T-helper 2 cell treated with Interferon-gamma antibody and Interleukin-4, amounts not matched to agents 5 μg/mL and 100 μg/mL, for 36 hours (primary cell): ENCODE measurements at regions not wholly inside any gene's neighbourhood (a gene's known extent, or its start where the extent isn't known, plus 50 kb on each side); places are given as distances from the start of the nearest gene placed in this dataset.

Experiments used
- DNase-seq: peaks from one replicate; pipeline ENCODE4 v3.0.0; 2021; ENCODE audit warnings: low spot score
- H3K27ac Mint-ChIP-seq: one replicate; pipeline ENCODE4 v1.8.0; 2021; ENCODE audit warnings: mild to moderate bottlenecking, mixed read lengths
- H3K27me3 Mint-ChIP-seq: one replicate; pipeline ENCODE4 v1.8.0; 2021; ENCODE audit warnings: low read depth, mixed read lengths
- H3K36me3 Mint-ChIP-seq: one replicate; pipeline ENCODE4 v1.8.0; 2021; ENCODE audit warnings: low read depth, mixed read lengths
- H3K4me1 Mint-ChIP-seq: one replicate; pipeline ENCODE4 v1.8.0; 2021; ENCODE audit warnings: low read depth, mixed read lengths
- H3K4me3 Mint-ChIP-seq: one replicate; pipeline ENCODE4 v1.8.0; 2022; ENCODE audit warnings: mild to moderate bottlenecking, moderate library complexity, mixed read lengths
- H3K9me3 Mint-ChIP-seq: one replicate; pipeline ENCODE4 v1.8.0; 2021; ENCODE audit warnings: mixed read lengths

DNA sequence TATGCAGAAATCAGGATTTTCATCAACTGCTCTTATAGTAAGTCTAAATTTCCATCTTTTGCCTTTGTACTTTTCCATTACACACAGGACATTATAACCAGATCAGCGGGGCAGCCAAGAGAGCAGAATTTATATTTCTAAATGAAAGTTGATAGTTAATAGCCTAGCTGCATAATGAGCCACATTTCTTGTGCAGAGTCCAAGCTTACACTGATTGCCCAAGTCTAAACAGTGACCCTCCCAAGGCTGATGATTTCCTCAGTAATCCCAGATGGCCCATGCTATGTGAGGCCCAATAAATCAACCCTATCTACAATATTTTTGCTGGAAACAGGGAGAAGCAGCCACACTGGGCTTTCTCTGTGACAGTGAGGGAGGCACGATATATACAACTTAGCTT lies 475.8 kb upstream of the KCNMB2 start:
- H3K9me3 Mint-ChIP-seq = no peaks in the 10 kb centered on the region
- no peaks in the 10 kb centered on the region for H3K27me3 Mint-ChIP-seq
- H3K27ac Mint-ChIP-seq = no peak overlapping the region
- H3K4me3 Mint-ChIP-seq = no peak overlapping the region
- no peaks in the 10 kb centered on the region for H3K36me3 Mint-ChIP-seq
- no peak for DNase-seq
- no peaks in the 10 kb centered on the region for H3K4me1 Mint-ChIP-seq

DNA sequence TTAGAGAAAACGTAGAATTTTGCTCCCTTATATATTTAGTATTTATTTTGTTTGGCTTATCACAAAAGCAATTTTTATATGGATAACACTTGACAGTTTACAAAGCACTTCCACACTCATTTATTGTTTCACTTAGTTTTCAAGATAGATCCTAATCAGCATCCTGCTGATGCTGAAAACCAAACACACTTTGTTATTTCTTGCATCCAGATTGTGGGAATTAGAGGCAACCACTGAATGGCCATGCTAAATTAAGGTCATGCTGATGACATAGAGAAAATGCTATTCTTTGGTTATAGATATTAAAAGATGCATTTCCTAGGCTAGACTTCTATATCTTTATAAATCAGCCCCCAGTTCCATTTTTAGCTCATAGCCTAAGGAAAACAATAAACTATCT lies 474.1 kb upstream of the KCNMB2 start:
- H3K9me3 Mint-ChIP-seq = no peaks in the 10 kb centered on the region
- no peaks in the 10 kb centered on the region for H3K27me3 Mint-ChIP-seq
- DNase-seq = no peak
- no peaks in the 10 kb centered on the region for H3K36me3 Mint-ChIP-seq
- H3K4me1 Mint-ChIP-seq = no peaks in the 10 kb centered on the region
- no peak overlapping the region for H3K4me3 Mint-ChIP-seq
- H3K27ac Mint-ChIP-seq = no peak overlapping the region

DNA sequence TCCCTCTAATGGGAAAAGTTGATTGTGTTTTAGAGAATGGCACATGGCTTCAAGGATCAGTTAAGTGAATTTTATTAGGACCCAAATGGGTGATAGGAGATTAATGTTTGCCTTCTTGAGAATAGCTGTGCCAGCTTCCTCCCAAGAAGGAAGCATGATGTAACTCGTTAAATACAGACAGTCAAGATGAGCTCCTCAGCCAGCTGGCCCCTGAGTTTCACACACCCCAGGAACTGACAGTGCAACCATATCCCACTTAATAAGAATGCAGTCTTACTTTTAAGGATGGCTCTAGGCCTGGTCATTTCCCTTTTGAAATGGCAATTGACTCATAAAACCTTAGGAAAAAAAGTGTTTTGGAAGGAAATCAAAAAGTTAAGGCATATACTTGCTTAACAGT lies 472.8 kb upstream of the KCNMB2 start:
- Mint-ChIP-seq H3K36me3 (no peaks in the 10 kb centered on the region), H3K27me3 (no peaks in the 10 kb centered on the region), H3K4me3 (no peak overlapping the region), H3K9me3 (no peaks in the 10 kb centered on the region), H3K4me1 (no peaks in the 10 kb centered on the region), H3K27ac (no peak overlapping the region)
- DNase-seq = no peak

DNA sequence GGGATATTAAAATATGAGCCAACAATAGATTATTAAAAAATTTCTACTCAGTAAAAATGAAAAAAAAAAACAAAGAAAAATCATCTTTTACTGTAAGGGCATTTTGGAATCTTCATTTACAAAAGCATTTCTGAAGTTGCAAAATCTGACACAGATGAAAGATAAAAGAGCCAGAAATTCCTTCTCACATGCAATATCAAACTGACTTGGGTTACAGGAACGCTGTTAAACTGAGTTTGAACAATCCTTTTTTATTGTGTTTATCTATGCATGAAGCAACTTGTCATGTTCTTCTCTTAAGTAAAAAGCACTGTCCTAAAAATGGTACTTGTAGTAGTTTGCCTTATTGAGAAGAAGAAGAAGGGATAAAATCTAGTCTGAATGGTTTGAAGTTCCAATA lies 468.5 kb upstream of the KCNMB2 start:
- Mint-ChIP-seq H3K27me3 (no peaks in the 10 kb centered on the region), H3K9me3 (no peaks in the 10 kb centered on the region), H3K4me1 (no peaks in the 10 kb centered on the region), H3K36me3 (no peaks in the 10 kb centered on the region), H3K27ac (no peak overlapping the region), H3K4me3 (no peak overlapping the region)
- DNase-seq = no peak

DNA sequence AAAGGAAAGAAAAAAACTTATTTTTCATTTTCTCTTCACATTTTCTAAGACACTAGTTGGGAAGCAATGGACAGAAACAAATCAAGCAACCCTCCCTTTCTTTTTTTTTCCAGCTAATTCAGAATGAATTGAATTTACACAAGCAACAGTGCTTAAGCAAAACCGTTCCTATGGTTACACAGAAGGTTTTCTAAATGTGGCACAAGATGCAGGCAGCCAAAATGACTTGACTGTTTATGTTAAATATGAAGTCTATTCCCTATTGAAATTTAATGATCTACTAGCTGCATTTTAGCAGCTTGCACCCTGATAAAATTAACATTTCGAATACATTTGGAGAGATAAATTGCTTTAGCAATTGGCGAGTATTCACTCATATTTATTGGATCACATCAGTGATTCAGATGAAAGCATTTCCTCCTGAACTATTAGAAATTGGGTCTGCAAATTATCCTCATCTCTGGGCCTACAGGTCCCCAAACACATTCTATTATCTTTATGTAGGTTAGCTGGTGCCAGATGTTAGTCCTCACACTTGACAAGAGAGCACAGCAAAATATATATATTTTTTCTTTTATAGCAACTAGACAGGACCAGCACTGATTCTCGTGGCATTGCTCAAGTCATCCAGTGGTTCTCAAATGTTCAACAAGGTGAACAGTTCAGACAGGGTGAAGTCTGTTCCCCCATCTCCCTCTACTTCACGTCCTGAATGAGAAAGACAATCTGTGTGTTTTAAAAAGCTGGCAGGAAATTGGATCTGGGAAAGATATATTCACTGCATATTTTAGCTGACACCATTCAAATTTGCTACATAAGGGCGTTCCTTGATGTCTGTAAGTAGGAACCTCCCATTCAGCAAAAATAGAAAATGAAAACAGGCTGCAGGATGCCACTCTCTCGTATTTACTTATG lies 463.6 kb upstream of the KCNMB2 start:
- Mint-ChIP-seq H3K4me1 (peaks cover 4% of the 10 kb centered on the region), H3K27ac (no peak overlapping the region), H3K36me3 (no peaks in the 10 kb centered on the region), H3K4me3 (no peak overlapping the region), H3K27me3 (no peaks in the 10 kb centered on the region), H3K9me3 (no peaks in the 10 kb centered on the region)
- no peak for DNase-seq

DNA sequence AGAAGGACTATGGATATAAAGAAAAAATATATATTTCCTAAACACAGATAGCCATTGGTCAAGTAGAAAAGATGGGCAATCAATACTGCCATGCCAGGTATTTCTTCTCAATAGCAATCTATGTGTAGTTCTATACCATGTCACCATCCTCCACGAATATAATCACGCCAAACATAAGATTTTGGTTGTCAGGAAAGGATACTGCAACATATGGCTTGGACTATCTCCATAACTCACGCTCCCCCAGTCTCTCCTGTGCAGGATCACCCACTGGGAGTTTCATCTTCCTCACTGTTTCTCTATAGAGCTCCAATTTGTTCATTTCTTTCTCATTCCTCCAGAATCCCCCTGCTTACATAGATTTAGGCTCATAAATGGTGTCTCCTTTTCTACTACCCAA lies 462.9 kb upstream of the KCNMB2 start:
- DNase-seq = no peak
- Mint-ChIP-seq H3K36me3 (no peaks in the 10 kb centered on the region), H3K27ac (no peak overlapping the region), H3K4me1 (peaks cover 4% of the 10 kb centered on the region), H3K27me3 (no peaks in the 10 kb centered on the region), H3K9me3 (no peaks in the 10 kb centered on the region), H3K4me3 (no peak overlapping the region)

DNA sequence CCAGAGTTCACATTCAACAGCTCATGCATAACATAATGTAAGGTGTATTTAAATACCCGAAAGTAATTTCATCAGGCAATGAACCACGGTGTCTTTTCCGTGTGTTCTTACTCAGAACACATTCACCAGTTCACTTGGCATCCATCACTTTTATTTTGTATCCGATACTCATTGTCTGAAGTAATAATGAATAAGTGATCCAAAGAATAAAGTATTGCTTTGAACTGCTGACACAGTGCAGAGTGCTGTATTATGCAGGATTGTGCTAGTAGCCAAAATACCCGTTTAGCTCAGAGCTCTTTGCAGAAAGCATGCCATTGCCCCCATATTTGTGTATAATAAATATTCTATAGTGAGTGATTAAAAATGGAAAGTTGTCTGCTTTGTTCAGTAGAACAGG lies 460.9 kb upstream of the KCNMB2 start:
- H3K9me3 Mint-ChIP-seq = no peaks in the 10 kb centered on the region

DNA sequence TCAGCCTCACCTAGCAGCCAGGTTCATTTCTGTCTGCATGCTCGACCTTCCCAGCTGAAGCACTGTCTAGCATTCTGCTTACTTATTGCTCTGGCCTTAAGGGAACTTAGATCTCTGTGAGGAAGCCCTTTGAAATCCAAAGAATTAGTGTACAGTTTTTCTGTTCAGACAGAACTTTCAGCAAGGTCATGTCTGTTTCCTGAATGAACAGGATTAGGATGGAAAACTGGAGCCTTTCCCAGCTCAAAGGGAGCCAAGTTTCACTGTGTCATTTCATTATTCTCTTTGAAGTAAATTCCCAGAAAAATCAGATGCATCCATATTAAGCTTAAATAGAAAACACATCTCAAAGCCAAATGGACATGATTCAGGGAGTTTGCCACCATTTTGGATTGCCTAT lies 457.3 kb upstream of the KCNMB2 start:
- H3K9me3 Mint-ChIP-seq = no peaks in the 10 kb centered on the region
- peaks cover 5% of the 10 kb centered on the region for H3K4me1 Mint-ChIP-seq
- no peak overlapping the region for H3K27ac Mint-ChIP-seq
- H3K27me3 Mint-ChIP-seq = no peaks in the 10 kb centered on the region
- H3K4me3 Mint-ChIP-seq = no peak overlapping the region
- no peaks in the 10 kb centered on the region for H3K36me3 Mint-ChIP-seq
- DNase-seq = no peak

More for the DNA sequence above, 460.9 kb upstream of the KCNMB2 start:
- H3K27ac Mint-ChIP-seq = no peak overlapping the region
- H3K36me3 Mint-ChIP-seq = no peaks in the 10 kb centered on the region
- H3K27me3 Mint-ChIP-seq = no peaks in the 10 kb centered on the region
- H3K4me1 Mint-ChIP-seq = peaks cover 5% of the 10 kb centered on the region
- no peak overlapping the region for H3K4me3 Mint-ChIP-seq
- DNase-seq = no peak

DNA sequence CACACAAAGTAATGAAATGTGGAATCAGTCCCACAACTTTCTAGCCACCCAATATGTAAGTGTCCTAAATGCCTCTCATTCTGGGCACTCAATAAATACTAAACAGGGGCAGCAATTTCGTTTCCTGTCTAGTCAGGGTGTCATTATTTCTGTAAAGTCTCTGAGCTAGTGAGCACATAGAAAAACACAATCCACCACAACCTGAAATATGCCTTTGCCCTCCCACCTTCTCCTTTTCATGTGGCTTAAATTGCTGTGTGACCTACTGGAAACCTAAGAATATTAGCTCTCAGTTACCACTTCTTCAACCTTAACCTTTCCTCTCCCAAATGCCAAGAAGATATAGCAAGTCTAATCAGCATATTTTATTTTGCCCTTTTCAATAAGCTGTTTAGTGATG lies 456.3 kb upstream of the KCNMB2 start:
- H3K27ac Mint-ChIP-seq = no peak overlapping the region
- no peak overlapping the region for H3K4me3 Mint-ChIP-seq
- H3K27me3 Mint-ChIP-seq = no peaks in the 10 kb centered on the region
- H3K9me3 Mint-ChIP-seq = no peaks in the 10 kb centered on the region
- H3K4me1 Mint-ChIP-seq = peaks cover 14% of the 10 kb centered on the region
- no peak for DNase-seq
- H3K36me3 Mint-ChIP-seq = no peaks in the 10 kb centered on the region

DNA sequence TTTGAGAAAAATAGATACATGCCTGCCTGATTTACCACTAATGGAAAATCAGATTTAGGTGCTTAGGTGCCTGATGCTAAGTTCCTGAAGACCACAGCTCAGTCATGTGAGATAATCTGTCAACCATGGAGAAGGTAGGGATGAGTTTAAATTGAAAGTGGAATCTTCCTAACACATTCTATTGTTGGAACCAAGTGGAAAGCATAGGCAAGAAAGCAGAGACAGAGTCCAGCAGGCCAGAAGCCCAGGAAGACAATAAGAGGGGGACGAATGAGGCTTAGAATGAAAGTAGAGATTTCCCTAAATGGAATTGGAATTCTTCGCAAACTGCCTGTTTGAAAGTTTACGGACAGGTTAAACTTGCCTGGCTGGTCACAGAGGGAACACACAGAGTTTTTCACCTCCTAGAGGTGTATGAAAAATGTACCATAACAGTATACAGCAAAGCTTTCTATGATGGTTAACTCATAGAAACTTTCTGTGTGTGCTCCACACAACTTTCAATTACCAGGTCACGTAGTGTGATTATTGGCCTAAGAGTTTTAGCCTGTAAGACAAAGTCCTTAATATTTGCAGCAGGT lies 453.8 kb upstream of the KCNMB2 start:
- no peaks in the 10 kb centered on the region for H3K9me3 Mint-ChIP-seq
- no peak overlapping the region for H3K4me3 Mint-ChIP-seq
- H3K27me3 Mint-ChIP-seq = no peaks in the 10 kb centered on the region
- no peak overlapping the region for H3K27ac Mint-ChIP-seq
- no peak for DNase-seq
- H3K4me1 Mint-ChIP-seq = peaks cover 18% of the 10 kb centered on the region
- H3K36me3 Mint-ChIP-seq = no peaks in the 10 kb centered on the region

DNA sequence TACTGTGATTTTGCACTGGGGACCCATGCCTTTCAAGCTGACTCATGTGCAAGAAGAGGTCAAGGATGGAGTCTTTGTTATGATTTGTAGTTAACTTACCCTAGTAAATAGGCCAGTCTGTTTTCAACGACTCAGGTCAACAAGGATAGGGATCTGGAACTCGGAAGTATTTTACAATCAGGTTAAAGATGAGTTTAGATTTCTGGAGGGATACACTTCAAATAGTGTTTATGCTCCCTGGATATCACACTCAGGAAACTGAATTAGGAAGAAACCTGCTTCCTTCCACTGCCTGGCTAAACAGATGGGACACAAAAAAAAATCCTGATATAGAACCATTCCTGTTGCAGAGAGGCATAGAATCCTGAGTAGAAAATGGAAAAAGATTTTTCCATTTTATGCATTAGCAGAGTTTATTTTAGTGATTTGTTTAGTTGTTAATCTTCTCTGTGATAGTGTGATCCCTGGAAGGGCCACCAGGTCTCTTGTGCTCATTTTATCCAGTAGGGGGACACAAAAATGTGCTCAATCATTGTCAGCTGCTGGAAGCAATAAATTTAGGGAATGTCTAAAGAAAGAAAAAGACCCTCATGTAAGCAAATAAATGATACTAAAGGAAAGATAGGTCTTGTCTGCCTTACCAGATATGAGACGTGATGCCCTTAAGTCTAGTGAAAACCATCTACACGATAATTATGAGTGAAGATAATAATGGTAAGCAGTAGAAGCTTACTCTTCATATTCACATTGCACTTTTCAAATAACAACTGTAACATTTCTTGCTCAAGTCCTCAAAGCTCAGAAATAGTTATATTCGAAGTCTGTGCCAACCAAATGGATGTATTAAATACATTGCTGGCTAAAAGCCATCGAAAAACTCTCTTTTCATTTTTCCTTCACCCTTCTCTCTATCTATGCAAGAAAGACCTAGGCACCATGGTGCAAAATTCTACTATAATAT lies 452.1 kb upstream of the KCNMB2 start:
- no peaks in the 10 kb centered on the region for H3K27me3 Mint-ChIP-seq
- no peak for DNase-seq
- H3K9me3 Mint-ChIP-seq = no peaks in the 10 kb centered on the region
- H3K4me3 Mint-ChIP-seq = peak overlapping the region; percentile 42
- H3K27ac Mint-ChIP-seq = no peak overlapping the region
- H3K4me1 Mint-ChIP-seq = peaks cover 18% of the 10 kb centered on the region
- H3K36me3 Mint-ChIP-seq = no peaks in the 10 kb centered on the region

DNA sequence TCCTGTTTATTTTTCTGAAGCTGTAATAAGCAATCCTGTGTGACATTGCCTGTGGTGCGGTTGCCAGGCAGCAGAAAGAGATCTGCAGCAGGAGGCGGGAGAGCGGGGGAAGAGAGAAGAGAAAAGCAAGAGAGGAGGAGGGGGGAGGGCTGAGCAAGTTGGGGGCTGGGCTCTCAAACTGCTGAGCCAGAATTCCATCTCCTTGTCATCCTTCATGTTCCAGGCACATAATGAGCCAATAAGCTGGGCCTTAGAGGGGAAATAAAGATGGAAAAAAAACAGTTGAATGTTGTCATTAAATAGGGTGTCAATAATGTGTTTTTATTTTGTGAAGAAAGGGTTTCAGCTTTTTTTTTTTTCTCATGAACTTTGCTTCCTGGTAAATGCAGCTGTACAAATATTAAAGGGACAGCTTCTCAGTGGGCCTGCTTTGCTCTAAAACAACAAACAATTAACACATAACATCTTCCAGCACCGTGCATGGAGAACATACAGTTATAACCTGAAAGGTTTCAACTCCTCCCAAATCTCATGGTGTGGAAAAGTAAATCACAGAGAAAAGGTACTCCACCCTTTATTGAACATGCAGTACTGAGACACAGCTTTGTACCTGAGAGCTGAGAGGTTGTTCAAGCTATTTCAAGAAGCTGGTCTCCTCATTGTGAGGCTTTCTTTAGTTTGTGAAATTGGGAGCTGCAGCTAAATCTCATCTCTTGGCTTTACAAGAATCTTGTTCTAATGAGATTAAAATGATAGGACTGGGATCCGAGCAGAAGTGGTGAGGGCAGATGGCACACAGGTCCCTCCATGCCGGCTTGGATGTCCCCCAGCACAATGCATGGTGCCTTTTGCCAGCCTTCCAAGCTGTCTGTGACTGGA lies 451.1 kb upstream of the KCNMB2 start:
- peaks cover 16% of the 10 kb centered on the region for H3K4me1 Mint-ChIP-seq
- H3K27ac Mint-ChIP-seq = no peak overlapping the region
- no peaks in the 10 kb centered on the region for H3K36me3 Mint-ChIP-seq
- H3K9me3 Mint-ChIP-seq = no peaks in the 10 kb centered on the region
- peak overlapping the region; percentile 42 for H3K4me3 Mint-ChIP-seq
- DNase-seq = no peak
- no peaks in the 10 kb centered on the region for H3K27me3 Mint-ChIP-seq

DNA sequence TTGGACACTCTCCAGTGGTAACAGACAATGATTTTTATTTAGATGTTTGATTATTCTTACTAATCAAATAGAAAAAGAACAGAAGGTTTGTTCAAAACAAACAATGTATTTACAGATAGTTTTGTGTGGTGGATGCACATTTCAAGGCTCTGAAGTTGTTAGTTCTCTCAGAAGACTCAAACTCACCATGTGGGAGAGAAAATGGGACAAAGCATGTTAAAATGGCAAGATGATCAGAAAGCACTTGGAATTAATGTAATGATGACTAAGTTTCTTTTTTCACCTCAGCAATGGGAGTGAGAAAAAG lies 450.5 kb upstream of the KCNMB2 start:
- no peak overlapping the region for H3K4me3 Mint-ChIP-seq
- DNase-seq = no peak
- H3K4me1 Mint-ChIP-seq = peaks cover 16% of the 10 kb centered on the region
- no peaks in the 10 kb centered on the region for H3K36me3 Mint-ChIP-seq
- no peaks in the 10 kb centered on the region for H3K9me3 Mint-ChIP-seq
- H3K27ac Mint-ChIP-seq = no peak overlapping the region
- no peaks in the 10 kb centered on the region for H3K27me3 Mint-ChIP-seq
